Breast epithelium (tissue), 3 donors: ENCODE measurements at regions not wholly inside any gene's neighbourhood (a gene's known extent, or its start where the extent isn't known, plus 50 kb on each side); places are given as distances from the start of the nearest gene placed in this dataset.

Experiments
- POLR2A ChIP-seq: fragments of 450-650 bp; IDR thresholded peaks from one replicate; pipeline ENCODE4 v1.6.1; 2016; ENCODE audit warnings: antibody characterized with exemption, mild to moderate bottlenecking, moderate library complexity
- POLR2AphosphoS5 ChIP-seq, 3 donors: sonication (generic); formaldehyde crosslinking; IDR thresholded peaks; one replicate each; pipeline ENCODE4 v1.6.1; 2017; ENCODE audit warnings: antibody characterized with exemption in 3 of 3
- TF ChIP-seq, protein P1 (sequence below), 3 donors: fragments of 450-650 bp; IDR thresholded peaks; one replicate each; pipeline ENCODE4 v1.5.1; 2016 to 2017; ENCODE audit warnings: antibody characterized with exemption in 3 of 3, mild to moderate bottlenecking in 3 of 3, moderate library complexity in 3 of 3

DNA sequence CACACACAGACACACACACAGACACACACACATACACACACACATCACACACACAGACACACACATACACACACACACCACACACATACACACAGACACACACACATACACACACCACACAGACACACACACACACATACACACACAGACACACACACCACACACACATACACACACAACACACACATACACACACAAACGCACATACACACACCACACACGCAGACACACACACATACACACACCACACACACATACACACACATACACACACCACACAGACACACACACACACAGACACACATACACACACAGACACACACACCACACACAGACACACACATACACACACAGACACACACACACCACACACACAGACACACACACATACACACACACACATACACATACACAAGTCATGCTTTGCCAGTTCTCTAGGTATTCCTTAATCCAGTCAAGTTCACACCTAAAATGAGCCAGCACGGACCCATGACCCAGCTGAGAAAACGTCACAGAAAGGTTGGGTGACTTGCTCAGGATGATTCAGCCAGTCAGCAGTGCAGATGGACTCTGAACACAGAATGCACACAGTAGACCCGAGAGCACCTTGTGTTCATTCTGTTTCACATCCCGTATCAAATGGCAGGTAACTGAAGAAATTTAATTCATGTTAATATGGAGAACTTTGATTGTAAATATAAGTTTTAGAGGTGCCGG lies 746.4 kb downstream of the MTRR start:
- TF ChIP-seq, protein P1, sequence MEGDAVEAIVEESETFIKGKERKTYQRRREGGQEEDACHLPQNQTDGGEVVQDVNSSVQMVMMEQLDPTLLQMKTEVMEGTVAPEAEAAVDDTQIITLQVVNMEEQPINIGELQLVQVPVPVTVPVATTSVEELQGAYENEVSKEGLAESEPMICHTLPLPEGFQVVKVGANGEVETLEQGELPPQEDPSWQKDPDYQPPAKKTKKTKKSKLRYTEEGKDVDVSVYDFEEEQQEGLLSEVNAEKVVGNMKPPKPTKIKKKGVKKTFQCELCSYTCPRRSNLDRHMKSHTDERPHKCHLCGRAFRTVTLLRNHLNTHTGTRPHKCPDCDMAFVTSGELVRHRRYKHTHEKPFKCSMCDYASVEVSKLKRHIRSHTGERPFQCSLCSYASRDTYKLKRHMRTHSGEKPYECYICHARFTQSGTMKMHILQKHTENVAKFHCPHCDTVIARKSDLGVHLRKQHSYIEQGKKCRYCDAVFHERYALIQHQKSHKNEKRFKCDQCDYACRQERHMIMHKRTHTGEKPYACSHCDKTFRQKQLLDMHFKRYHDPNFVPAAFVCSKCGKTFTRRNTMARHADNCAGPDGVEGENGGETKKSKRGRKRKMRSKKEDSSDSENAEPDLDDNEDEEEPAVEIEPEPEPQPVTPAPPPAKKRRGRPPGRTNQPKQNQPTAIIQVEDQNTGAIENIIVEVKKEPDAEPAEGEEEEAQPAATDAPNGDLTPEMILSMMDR (IDR thresholded peaks at IDR 0.05), result no peak
- TF ChIP-seq POLR2A (no peak), POLR2AphosphoS5 (IDR thresholded peaks at IDR 0.05) (no peak)
